ENCODE measurements at regions not wholly inside any gene's neighbourhood (a gene's known extent, or its start where the extent isn't known, plus 50 kb on each side); places are given as distances from the start of the nearest gene placed in this dataset.
"Not testable (repeated sequence)": the region's sequence is repeated elsewhere in the genome, so short reads cannot be mapped to it uniquely, and the experiment has no call there.

GRCh38 chr2:57044931-57045635 lies 861.3 kb downstream of the CCDC85A start:
- no peak for DNase-seq

DNA sequence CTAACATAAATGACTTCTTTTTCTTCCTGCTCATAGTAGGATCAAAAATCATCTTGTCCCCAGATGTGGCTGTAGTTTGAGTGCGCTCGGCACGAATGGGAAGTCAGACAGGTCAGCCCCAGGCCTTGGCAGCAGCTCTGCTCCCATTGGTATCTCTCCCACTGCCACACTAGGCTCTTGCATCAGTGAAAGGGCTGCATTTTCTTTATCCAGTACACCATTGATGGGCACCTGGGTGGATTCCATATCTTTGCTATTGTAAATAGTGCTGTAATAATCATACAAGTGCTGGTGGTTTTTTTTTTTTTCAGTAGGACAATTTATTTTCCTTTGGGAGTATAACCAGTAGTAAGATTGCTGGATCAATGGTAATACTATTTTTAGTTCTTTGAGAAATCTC lies 865.5 kb downstream of the CCDC85A start:
- no peak for DNase-seq

GRCh38 chr2:57050007-57050406 lies 866.2 kb downstream of the CCDC85A start:
- no peak for DNase-seq

DNA sequence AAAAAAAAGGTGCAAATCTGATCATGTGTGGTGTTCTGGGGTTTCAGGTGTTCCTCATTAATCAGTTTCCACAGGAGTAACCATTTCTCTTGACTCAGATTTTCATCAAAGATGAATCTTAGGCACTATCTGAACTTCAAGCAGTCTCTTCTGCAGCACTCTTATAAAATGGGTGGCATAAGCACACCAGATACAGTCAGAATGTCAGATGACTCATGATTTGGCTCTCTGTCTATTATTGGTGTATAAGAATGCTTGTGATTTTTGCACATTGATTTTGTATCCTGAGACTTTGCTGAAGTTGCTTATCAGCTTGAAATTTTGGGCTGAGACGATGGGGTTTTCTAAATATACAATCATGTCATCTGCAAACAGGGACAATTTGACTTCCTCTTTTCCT lies 882.5 kb downstream of the CCDC85A start:
- not testable (repeated sequence) for DNase-seq

DNA sequence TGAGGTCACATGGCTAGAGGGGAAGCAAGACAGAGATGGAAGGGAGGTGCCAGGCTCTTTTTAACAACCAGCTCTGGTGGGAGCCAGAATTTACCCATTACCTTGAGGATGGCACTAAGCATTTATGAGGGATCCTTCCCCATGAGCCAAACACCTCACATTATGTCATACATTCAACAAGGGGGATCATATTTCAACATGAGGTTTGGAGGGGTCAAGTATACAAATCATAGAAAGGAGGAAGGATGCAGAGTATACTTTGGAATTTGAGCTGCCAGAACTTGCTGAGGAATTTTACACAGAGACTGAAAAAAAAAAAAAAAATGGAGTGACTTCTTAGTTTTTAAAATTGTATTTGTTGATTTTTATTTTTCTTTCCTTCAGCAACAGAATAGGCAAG lies 891.4 kb downstream of the CCDC85A start:
- DNase-seq: no peak

- DNase-seq: no peak
Measured at GRCh38 chr2:57080035-57080434, 896.2 kb downstream of the CCDC85A start.

- DNase-seq: no peak
Measured at GRCh38 chr2:57084697-57085281, 901.0 kb downstream of the CCDC85A start.

- DNase-seq: no peak
Measured at GRCh38 chr2:57093020-57093419, 909.2 kb downstream of the CCDC85A start.

GRCh38 chr2:57097855-57098254 lies 914.1 kb downstream of the CCDC85A start:
- no peak for DNase-seq

- no peak for DNase-seq
Measured at GRCh38 chr2:57100436-57100835, 916.6 kb downstream of the CCDC85A start.

DNA sequence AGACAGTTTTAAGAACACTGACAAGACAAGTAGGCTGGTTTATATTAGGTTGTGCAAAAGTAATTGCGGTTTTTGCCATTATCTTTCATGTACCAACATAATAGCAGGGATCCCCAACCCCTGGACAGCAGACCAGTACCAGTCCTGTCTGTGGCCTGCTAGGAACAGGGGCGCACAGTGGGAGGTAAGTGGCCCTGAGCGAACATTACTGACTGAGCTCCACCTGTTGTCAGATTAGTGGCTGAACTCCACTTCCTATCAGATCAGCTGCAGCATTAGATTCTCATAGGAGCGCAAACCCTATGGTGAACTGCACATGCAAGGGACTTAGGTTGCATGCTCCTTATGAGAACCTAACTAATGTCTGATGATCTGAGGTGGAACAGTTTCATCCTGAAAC lies 921.9 kb downstream of the CCDC85A start:
- no peak for DNase-seq

- DNase-seq: no peak
Measured at GRCh38 chr2:57107353-57107752, 923.6 kb downstream of the CCDC85A start.

DNA sequence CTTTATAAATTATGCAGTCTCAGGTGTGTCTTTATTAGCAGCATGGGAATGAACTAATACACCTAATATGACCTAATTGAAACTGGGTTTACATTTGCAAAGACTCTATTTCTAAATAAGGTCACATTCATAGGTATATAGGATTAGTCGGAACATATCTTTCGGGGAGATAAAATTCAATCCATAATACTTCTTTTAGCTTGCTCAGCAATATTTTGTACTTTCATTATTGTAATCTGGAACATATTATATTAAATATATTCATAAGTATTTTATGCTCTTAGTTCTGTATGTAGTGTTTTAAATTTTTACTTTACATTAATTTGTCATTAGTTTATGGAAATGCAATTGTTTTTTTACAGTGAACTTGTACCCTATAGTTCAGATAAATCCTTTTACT lies 927.7 kb downstream of the CCDC85A start:
- no peak for DNase-seq

GRCh38 chr2:57119141-57119540 lies 927.5 kb upstream of the VRK2 start:
- DNase-seq: no peak

DNA sequence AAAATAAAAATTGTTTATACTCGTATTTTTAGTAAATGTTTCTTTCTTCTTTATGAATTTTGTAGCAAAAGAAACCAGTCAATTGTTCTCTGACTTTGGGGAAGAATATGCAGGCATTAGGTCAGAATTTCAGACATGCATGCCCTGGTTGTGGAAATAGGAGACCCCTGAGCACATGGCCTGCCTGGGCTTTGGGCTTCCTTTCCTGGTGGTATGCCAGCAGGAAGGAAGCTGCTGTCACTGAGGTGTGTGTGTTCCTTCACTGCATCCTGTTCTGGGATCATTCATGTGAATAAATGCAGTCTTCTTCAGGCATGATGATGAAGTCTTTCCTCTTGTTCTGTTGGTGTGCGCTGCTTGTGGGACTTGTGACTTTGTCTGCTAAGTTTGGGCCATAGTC lies 920.2 kb upstream of the VRK2 start:
- no peak for DNase-seq

DNA sequence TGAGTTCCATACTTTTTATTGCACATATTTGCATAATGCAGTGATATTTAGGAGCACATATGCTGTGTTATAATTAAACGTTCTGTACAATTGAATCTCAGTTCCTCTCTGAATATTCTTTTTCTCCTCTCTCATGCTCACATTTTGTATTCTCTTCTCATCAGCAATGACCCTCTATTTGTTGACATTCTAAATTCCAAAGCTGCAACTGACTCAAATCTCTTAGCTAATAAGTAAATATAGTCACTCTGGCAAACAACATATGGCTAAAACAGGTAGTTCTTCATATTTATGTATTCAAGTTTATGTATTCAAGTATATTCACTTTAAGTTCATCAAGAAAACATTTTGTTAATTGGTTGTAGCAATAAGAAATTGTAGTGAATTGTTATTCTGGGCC lies 907.4 kb upstream of the VRK2 start:
- no peak for DNase-seq

- DNase-seq: no peak
Measured at GRCh38 chr2:57141269-57141668, 905.3 kb upstream of the VRK2 start.

- DNase-seq: no peak
Measured at GRCh38 chr2:57146951-57147350, 899.7 kb upstream of the VRK2 start.

DNA sequence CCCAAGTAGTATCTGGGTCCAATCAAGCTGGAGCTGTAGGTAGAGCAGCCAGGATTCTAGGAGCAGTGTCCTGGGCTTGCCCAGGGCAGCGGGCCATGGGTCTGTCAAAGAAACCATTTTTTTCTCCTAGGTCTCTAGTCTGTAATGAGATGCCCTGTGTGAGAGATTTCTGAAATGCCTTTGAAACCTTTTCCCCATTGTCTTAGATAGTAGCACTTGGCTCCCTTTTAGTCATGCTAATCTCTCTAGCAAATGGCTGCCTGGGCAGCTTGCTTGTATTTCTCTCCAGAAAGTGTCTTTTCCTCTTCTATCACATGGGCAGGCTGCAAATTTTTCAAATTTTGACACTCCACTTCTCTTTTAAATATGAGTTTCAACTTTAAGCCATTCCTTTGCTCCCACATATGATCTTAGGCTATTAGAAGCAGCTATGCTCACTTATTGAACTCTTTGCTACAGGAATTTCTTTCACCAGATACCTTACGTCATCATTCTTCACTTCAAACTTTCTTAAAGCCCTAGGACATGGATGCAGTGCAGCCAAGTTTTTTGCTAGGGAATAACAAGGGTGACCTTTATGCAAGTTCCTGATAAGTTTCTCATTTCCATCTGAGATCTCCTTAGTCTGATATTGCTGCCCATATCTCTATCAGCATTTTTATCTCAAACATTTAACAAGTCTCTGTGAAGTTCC lies 890.2 kb upstream of the VRK2 start:
- DNase-seq: no peak

GRCh38 chr2:57160976-57161375 lies 885.6 kb upstream of the VRK2 start:
- DNase-seq: no peak

DNA sequence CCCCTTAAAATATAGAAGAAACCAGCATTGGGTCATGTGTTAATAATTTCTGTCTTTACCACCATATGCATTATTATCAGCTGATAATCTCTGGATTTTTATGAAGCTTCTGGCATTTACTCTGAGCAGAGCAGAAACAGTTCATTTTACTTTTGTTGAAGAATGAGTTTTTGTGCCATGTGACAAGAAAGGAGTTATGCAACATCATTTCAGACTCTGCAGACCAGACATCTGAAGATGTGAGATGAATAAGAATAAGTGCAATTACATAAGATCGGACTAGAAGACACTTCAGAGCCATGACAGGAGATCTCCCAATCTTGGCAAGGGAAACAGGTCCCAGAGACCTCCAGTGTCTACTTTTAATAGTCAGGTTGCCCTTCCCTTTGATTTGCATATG lies 869.4 kb upstream of the VRK2 start:
- no peak for DNase-seq

- DNase-seq: no peak
Measured at GRCh38 chr2:57180042-57180567, 866.5 kb upstream of the VRK2 start.

- no peak for DNase-seq
Measured at GRCh38 chr2:57180678-57181077, 865.9 kb upstream of the VRK2 start.

Data from activated CD4-positive, CD25-positive, alpha-beta regulatory T cell treated with anti-CD3 and anti-CD28 coated beads, Interleukin-2, amount 50 U/mL, for 72 hours (primary cell).